Stomach (tissue), 8 donors: ENCODE measurements at regions not wholly inside any gene's neighbourhood (a gene's known extent, or its start where the extent isn't known, plus 50 kb on each side); places are given as distances from the start of the nearest gene placed in this dataset.
A peak's percentile ranks its signal among the peaks of the same experiment; 100 is the strongest.
"Not testable (repeated sequence)": the region's sequence is repeated elsewhere in the genome, so short reads cannot be mapped to it uniquely, and the experiment has no call there.

Experiments used
- DNase-seq, 2 donors: peaks; one replicate each; pipeline versions ENCODE4 v3.0.0 to v3.0.0-alpha.2; 2013 to 2019
- H3K27ac ChIP-seq, 5 donors: fragments of 200-600 bp in 4 of 5; sonication (generic) in 4 of 5; one replicate each; pipeline ENCODE4 v1.5.1; 2013 to 2019; ENCODE audit warnings: mild to moderate bottlenecking in 1 of 5, moderate library complexity in 1 of 5
- H3K27me3 ChIP-seq, 3 donors: fragments of 200-600 bp; sonication (generic); one replicate each; pipeline ENCODE4 v1.5.1; 2017 to 2019; ENCODE audit warnings: mixed run types in 1 of 3
- H3K36me3 ChIP-seq, 4 donors: fragments of 200-600 bp; sonication (generic); 1 replicate in 3 of 4; 2 replicates in 1 of 4; pipeline ENCODE4 v1.5.1; 2016 to 2019
- H3K4me1 ChIP-seq, 4 donors: fragments of 200-600 bp; sonication (generic); one replicate each; pipeline ENCODE4 v1.5.1; 2016 to 2019
- H3K4me3 ChIP-seq, 4 donors: fragments of 200-600 bp; sonication (generic) in 3 of 4; one replicate each; pipeline ENCODE4 v1.5.1; 2016 to 2019; ENCODE audit warnings: mild to moderate bottlenecking in 1 of 4
- H3K9me3 ChIP-seq, 4 donors: fragments of 200-600 bp; sonication (generic); one replicate each; pipeline ENCODE4 v1.5.1; 2016 to 2019
- EP300 ChIP-seq: sonication (generic); formaldehyde crosslinking; IDR thresholded peaks from one replicate; pipeline ENCODE4 v1.6.1; 2017; ENCODE audit warnings: antibody characterized with exemption
- POLR2A ChIP-seq, 4 donors: fragments of 450-650 bp; IDR thresholded peaks; one replicate each; pipeline ENCODE4 v1.6.1; 2016; ENCODE audit warnings: antibody characterized with exemption in 4 of 4, control low read depth in 2 of 4, mild to moderate bottlenecking in 1 of 4, moderate library complexity in 1 of 4
- POLR2AphosphoS5 ChIP-seq, 3 donors: sonication (generic); formaldehyde crosslinking; IDR thresholded peaks; one replicate each; pipeline ENCODE4 v1.6.1; 2016; ENCODE audit warnings: antibody characterized with exemption in 3 of 3
- WGBS, 5 donors: extraction: QIAGEN DNeasy Blood & Tissue Kit in 3 of 5; methylation state at CpG; one replicate each; pipeline versions ENCODE4 v1.1.5 to v1.1.7; 2013 to 2018; 5-methylcytosine and 5-hydroxymethylcytosine counted together
- intact Hi-C: fragments of 100-400 bp; cut with DNase I; formaldehyde crosslinking; loops from one replicate; pipeline ENCODE4 v1.15.1; 2023; ENCODE audit warnings: low total_unique reads
- TF ChIP-seq, protein P1 (sequence below), 7 experiments: fragments of 450-650 bp in 4 of 7; fragments of 200-600 bp in 3 of 7; sonication (generic) in 3 of 7; IDR thresholded peaks; one replicate each; pipeline ENCODE4 v1.5.1; 2016 to 2019; ENCODE audit warnings: antibody characterized with exemption in 7 of 7, control low read depth in 2 of 7, mild to moderate bottlenecking in 1 of 7
- donor health status: healthy with polysubstance abuse.
- donor health status: Bipolar disorder and iron deficiency.
- donor health status: healthy.

DNA sequence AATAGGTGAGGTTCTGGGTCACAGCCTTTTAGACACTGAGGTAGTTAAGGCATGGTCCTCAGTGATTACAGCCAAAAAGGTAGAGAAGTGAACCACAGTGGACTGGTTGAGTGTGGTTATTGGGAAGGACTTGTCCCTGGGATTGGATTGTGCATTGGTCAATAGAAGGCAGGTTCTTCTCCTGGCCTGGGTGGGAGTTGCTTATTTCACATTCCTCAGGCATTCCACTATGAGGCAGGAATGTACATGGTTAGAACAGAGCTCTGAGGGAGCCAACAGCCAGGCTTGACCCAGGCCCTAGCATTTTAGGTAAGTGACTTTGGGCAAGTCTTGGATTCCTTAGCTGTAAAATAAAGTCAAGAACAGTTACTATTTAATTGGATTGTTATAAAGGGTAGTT lies 97.9 kb upstream of the MARK1 start:
- no peak for DNase-seq
- Histone ChIP-seq H3K4me3 (no peak overlapping the region), H3K36me3 (no peaks in the 10 kb centered on the region), H3K9me3 (no peaks in the 10 kb centered on the region), H3K27ac (no peak overlapping the region), H3K4me1 (no peaks in the 10 kb centered on the region), H3K27me3 (no peaks in the 10 kb centered on the region)
- intact Hi-C loops: no loop called here
- TF ChIP-seq, protein P1, sequence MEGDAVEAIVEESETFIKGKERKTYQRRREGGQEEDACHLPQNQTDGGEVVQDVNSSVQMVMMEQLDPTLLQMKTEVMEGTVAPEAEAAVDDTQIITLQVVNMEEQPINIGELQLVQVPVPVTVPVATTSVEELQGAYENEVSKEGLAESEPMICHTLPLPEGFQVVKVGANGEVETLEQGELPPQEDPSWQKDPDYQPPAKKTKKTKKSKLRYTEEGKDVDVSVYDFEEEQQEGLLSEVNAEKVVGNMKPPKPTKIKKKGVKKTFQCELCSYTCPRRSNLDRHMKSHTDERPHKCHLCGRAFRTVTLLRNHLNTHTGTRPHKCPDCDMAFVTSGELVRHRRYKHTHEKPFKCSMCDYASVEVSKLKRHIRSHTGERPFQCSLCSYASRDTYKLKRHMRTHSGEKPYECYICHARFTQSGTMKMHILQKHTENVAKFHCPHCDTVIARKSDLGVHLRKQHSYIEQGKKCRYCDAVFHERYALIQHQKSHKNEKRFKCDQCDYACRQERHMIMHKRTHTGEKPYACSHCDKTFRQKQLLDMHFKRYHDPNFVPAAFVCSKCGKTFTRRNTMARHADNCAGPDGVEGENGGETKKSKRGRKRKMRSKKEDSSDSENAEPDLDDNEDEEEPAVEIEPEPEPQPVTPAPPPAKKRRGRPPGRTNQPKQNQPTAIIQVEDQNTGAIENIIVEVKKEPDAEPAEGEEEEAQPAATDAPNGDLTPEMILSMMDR (IDR thresholded peaks at IDR 0.05): no peak
- no peak for TF ChIP-seq EP300
- TF ChIP-seq POLR2A (IDR thresholded peaks at IDR 0.05): no peak
- TF ChIP-seq POLR2AphosphoS5 (IDR thresholded peaks at IDR 0.05): no peak

DNA sequence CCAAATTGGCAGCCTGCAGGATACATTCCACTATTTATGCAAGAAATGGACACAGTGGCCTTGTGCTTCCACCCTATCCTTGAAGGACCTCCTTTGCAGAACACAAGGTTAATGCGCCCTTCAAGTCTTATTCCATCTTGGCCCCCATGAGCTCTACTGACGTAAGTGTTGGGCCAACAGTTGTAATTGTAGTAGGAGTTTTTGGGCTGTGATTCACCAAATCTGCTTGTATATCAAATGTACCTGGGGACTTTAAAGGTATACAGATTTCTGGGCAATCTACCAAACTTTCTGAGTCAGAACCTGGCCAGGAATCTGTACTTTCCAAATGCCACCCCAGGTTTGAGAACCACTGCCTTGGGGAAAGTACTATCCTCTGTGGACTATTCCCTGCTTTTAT lies 100.9 kb upstream of the MARK1 start:
- H3K36me3 ChIP-seq: no peaks in the 10 kb centered on the region
- no peak overlapping the region for H3K27ac ChIP-seq
- no peak for DNase-seq
- no peak overlapping the region for H3K4me3 ChIP-seq
- H3K4me1 ChIP-seq: no peaks in the 10 kb centered on the region
- WGBS, 5 donors: 66 to 87% (median 80%) methylated on average over 2 of the region's 2 CpGs
- TF ChIP-seq EP300 (peak; percentile 42), POLR2AphosphoS5 (IDR thresholded peaks at IDR 0.05) (peak in 1 of 3 donors; percentile 55), POLR2A (IDR thresholded peaks at IDR 0.05) (no peak)
- TF ChIP-seq, protein P1 (IDR thresholded peaks at IDR 0.05): no peak
- intact Hi-C loops: no loop called here
- H3K27me3 ChIP-seq: no peaks in the 10 kb centered on the region
- H3K9me3 ChIP-seq: no peaks in the 10 kb centered on the region

DNA sequence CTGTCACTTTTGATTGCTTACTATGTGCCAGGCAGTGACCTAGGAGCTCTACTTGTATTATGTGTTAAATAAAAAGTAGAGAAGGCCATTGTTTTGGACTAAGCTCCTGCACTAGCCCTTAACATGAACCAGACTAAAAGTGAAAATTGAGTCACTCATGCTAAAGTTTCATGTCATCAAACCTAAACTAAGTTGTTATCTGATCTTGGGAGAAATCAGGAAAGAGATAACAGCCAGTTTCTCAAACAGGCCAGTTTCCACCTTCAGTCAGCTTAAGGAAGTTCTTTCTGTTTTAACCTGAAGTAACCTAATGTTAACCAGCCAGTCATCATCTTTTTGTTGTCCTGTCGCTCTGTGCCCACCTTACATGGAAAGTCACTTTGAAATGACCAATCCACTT lies 102.1 kb upstream of the MARK1 start:
- TF ChIP-seq EP300: no peak
- no peak for TF ChIP-seq POLR2AphosphoS5 (IDR thresholded peaks at IDR 0.05)
- no peak for DNase-seq
- 84 to 96% (median 92%) methylated on average over 1 of the region's 1 CpG for WGBS, 5 donors
- H3K36me3 ChIP-seq: no peaks in the 10 kb centered on the region
- H3K9me3 ChIP-seq: no peaks in the 10 kb centered on the region
- H3K27ac ChIP-seq: no peak overlapping the region
- H3K27me3 ChIP-seq: no peaks in the 10 kb centered on the region
- intact Hi-C loops: no loop called here
- H3K4me3 ChIP-seq: no peak overlapping the region
- H3K4me1 ChIP-seq: no peaks in the 10 kb centered on the region

DNA sequence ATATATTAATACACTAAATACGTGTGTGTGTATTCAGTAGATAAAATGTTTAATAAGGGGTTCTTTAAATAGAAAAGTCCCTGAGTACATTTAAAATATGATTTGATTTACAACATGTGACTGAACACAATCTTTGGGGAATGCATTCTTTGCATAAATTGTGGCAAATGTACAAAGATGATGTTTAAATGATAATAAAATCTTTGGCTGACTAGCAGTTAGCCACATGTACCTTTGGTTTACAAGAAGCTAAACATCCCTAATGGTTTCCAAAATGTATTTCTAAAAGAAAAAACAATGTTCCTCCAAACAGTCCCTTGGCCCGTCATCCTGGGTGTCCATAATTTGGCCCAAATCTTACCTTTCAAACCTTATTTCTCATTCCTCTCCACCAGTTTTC lies 106.4 kb upstream of the MARK1 start:
- Histone ChIP-seq H3K27ac (no peak overlapping the region), H3K27me3 (no peaks in the 10 kb centered on the region), H3K9me3 (no peaks in the 10 kb centered on the region), H3K4me1 (no peaks in the 10 kb centered on the region), H3K36me3 (no peaks in the 10 kb centered on the region), H3K4me3 (no peak overlapping the region)
- intact Hi-C loops: no loop called here
- TF ChIP-seq EP300: no peak
- TF ChIP-seq POLR2A (IDR thresholded peaks at IDR 0.05): no peak
- TF ChIP-seq POLR2AphosphoS5 (IDR thresholded peaks at IDR 0.05): no peak
- TF ChIP-seq, protein P1 (IDR thresholded peaks at IDR 0.05): no peak
- peak in 1 of 2 donors; percentile 42 for DNase-seq
- WGBS, 5 donors: 37 to 61% (median 46%) methylated on average over 2 of the region's 2 CpGs

DNA sequence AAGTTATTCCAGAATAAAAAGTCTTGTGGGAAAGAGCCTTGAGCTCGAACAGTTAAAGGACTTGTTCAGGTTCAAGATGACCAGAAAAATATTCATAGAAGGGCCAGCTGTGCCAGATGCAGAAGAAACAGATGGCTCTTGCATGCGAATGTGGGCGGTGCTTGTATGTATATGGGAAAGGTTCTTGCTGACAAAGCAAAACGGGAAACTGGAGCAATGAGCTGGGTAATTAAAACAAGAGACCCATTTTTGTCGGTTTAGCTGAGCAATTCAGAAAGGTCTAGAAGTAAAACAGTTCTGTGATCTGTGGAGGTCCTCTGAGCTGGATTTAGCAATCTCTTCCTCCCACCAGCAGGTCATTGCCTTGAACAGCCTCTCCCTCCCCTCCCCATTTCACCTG lies 107.2 kb upstream of the MARK1 start:
- H3K36me3 ChIP-seq: no peaks in the 10 kb centered on the region
- H3K4me3 ChIP-seq: no peak overlapping the region
- no peak overlapping the region for H3K27ac ChIP-seq
- no peaks in the 10 kb centered on the region for H3K9me3 ChIP-seq
- H3K4me1 ChIP-seq: no peaks in the 10 kb centered on the region
- intact Hi-C loops: no loop called here
- H3K27me3 ChIP-seq: no peaks in the 10 kb centered on the region
- TF ChIP-seq EP300 (no peak), POLR2AphosphoS5 (IDR thresholded peaks at IDR 0.05) (no peak), POLR2A (IDR thresholded peaks at IDR 0.05) (no peak)
- TF ChIP-seq, protein P1 (IDR thresholded peaks at IDR 0.05): no peak
- peak in 1 of 2 donors; percentile 30 for DNase-seq
- WGBS, 5 donors: 52 to 63% (median 60%) methylated on average over 5 of the region's 5 CpGs

DNA sequence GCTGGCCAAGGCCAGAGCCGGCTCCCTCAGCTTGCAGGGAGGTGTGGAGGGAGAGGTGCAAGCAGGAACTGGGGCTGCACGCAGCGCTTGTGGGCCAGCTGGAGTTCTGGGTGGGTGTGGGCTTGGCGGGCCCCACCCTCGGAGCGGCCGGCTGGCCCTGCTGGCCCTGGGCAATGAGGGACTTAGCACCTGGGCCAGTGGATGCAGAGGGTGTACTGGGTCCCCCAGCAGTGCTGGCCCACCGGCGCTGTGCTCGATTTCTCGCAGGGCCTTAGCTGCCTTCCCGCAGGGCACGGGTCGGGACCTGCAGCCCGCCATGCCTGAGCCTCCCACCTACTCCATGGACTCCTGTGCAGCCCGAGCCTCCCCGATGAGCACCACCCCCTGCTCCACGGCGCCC lies 115.6 kb upstream of the MARK1 start:
- H3K36me3 ChIP-seq, H3K9me3 ChIP-seq, intact Hi-C loops, DNase-seq, H3K4me3 ChIP-seq, H3K4me1 ChIP-seq, H3K27me3 ChIP-seq, H3K27ac ChIP-seq: not testable (repeated sequence)
- WGBS, 5 donors: 80 to 96% (median 90%) methylated on average over 5 to 19 of the region's 19 CpGs
